ENCODE measurements at regions not wholly inside any gene's neighbourhood (a gene's known extent, or its start where the extent isn't known, plus 50 kb on each side); places are given as distances from the start of the nearest gene placed in this dataset.
A peak's percentile ranks its signal among the peaks of the same experiment; 100 is the strongest.
"Not testable (repeated sequence)": the region's sequence is repeated elsewhere in the genome, so short reads cannot be mapped to it uniquely, and the experiment has no call there.

- DNase-seq (ENCODE audit: extremely low read depth, low read depth): no peak
- no peak for TF ChIP-seq CTCF (IDR thresholded peaks at IDR 0.05; ENCODE audit: low read depth, low read length)
Observed at GRCh38 chr11:13214276-13214675, 63.3 kb upstream of the BMAL1 start.

GRCh38 chr11:13215149-13215548, 62.4 kb upstream of the BMAL1 start:
- DNase-seq (ENCODE audit: extremely low read depth, low read depth): no peak
- TF ChIP-seq CTCF (IDR thresholded peaks at IDR 0.05; ENCODE audit: low read depth, low read length): no peak

GRCh38 chr11:13216019-13216710, 61.4 kb upstream of the BMAL1 start:
- no peak; the same call in none of the 2 replicates for TF ChIP-seq CTCF (IDR thresholded peaks at IDR 0.05; ENCODE audit: low read depth, low read length)

GRCh38 chr11:13216711-13217075, 60.9 kb upstream of the BMAL1 start:
- TF ChIP-seq CTCF (IDR thresholded peaks at IDR 0.05; ENCODE audit: low read depth, low read length): no peak
- DNase-seq (ENCODE audit: extremely low read depth, low read depth): no peak

More at GRCh38 chr11:13216019-13216710, 61.4 kb upstream of the BMAL1 start:
- DNase-seq (ENCODE audit: extremely low read depth, low read depth): peak; percentile 73

DNA sequence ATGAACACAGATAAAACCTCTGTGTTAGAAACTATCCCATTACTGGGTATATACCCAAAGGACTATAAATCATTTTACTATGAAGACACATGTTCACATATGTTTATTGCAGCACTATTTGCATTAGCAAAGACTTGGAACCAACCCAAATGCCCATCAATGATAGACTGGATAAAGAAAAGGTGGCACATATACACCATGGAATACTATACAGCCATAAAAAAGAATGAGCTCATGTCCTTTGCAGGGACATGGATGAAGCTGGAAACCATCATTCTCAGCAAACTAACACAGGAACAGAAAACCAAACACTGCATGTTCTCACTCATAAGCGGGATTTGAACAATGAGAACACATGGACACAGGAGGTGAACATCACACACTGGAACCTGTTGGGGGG, 58.9 kb upstream of the BMAL1 start:
- not testable (repeated sequence) for DNase-seq (ENCODE audit: extremely low read depth, low read depth)

- DNase-seq (ENCODE audit: extremely low read depth, low read depth): no peak
Observed at GRCh38 chr11:13220148-13220547, 57.4 kb upstream of the BMAL1 start.

GRCh38 chr11:13221722-13222121, 55.9 kb upstream of the BMAL1 start:
- no peak for DNase-seq (ENCODE audit: extremely low read depth, low read depth)
- no peak for TF ChIP-seq CTCF (IDR thresholded peaks at IDR 0.05; ENCODE audit: low read depth, low read length)

More at GRCh38 chr11:13220148-13220547, 57.4 kb upstream of the BMAL1 start:
- no peak for TF ChIP-seq CTCF (IDR thresholded peaks at IDR 0.05; ENCODE audit: low read depth, low read length)

DNA sequence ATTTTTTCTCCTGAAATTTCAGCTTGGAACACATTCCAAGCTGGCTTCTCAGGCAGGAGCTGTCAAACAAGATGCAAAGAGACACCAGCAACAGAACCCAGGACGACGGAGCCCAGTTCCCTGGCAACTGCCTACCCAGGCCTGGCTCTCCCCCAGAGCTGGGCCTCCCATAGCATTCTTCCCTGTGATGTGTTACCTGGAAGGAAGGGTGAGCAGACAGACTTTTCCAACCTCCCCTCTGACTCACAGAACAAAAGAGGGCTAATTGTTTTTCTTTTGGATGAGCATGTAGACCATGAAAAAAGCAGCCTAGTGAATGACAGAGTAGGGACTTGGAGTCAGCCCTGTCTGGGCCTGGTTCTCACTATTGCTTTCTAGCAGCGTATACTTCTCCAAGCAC, 55.3 kb upstream of the BMAL1 start:
- no peak for DNase-seq (ENCODE audit: extremely low read depth, low read depth)
- no peak for TF ChIP-seq CTCF (IDR thresholded peaks at IDR 0.05; ENCODE audit: low read depth, low read length)
